ENCODE measurements at regions not wholly inside any gene's neighbourhood (a gene's known extent, or its start where the extent isn't known, plus 50 kb on each side); places are given as distances from the start of the nearest gene placed in this dataset.

- Histone ChIP-seq H3K4me3 (IDR thresholded peaks at IDR 0.05; ENCODE audit: insufficient read depth, low read depth, low read length) (no peak overlapping the region), H3K27me3 (ENCODE audit: insufficient read depth, low read depth) (no peaks in the 10 kb centered on the region), H3K9ac (no peak overlapping the region), H2AFZ (ENCODE audit: low read depth) (no peak overlapping the region), H3K4me1 (ENCODE audit: low read depth, poor library complexity, severe bottlenecking) (no peaks in the 10 kb centered on the region), H3K4me2 (no peak overlapping the region), H3K27ac (no peak overlapping the region), H4K20me1 (ENCODE audit: insufficient read depth) (no peaks in the 10 kb centered on the region), H3K79me2 (ENCODE audit: insufficient read depth, low read depth) (no peaks in the 10 kb centered on the region), H3K36me3 (ENCODE audit: insufficient read depth) (no peaks in the 10 kb centered on the region)
- TF ChIP-seq CTCF (conservative IDR thresholded peaks at IDR 0.05; ENCODE audit: low read depth, low read length), result no peak
These were observed 52.3 kb upstream of the DPH5 start for GRCh38 chr1:101077849-101078248.

GRCh38 chr1:101075926-101076325, 50.3 kb upstream of the DPH5 start:
- no peak overlapping the region for H3K4me2 ChIP-seq
- H3K4me3 ChIP-seq (IDR thresholded peaks at IDR 0.05; ENCODE audit: insufficient read depth, low read depth, low read length), result no peak overlapping the region
- TF ChIP-seq CTCF (conservative IDR thresholded peaks at IDR 0.05; ENCODE audit: low read depth, low read length), result no peak
- H3K9ac ChIP-seq, result no peak overlapping the region
- no peaks in the 10 kb centered on the region for H3K4me1 ChIP-seq (ENCODE audit: low read depth, poor library complexity, severe bottlenecking)
- H2AFZ ChIP-seq (ENCODE audit: low read depth), result no peak overlapping the region
- H3K79me2 ChIP-seq (ENCODE audit: insufficient read depth, low read depth), result no peaks in the 10 kb centered on the region
- no peak overlapping the region for H3K27ac ChIP-seq
- H4K20me1 ChIP-seq (ENCODE audit: insufficient read depth), result no peaks in the 10 kb centered on the region
- no peaks in the 10 kb centered on the region for H3K27me3 ChIP-seq (ENCODE audit: insufficient read depth, low read depth)
- no peaks in the 10 kb centered on the region for H3K36me3 ChIP-seq (ENCODE audit: insufficient read depth)

All from KMS-11 (cell line).